ENCODE measurements at regions not wholly inside any gene's neighbourhood (a gene's known extent, or its start where the extent isn't known, plus 50 kb on each side); places are given as distances from the start of the nearest gene placed in this dataset.

DNA sequence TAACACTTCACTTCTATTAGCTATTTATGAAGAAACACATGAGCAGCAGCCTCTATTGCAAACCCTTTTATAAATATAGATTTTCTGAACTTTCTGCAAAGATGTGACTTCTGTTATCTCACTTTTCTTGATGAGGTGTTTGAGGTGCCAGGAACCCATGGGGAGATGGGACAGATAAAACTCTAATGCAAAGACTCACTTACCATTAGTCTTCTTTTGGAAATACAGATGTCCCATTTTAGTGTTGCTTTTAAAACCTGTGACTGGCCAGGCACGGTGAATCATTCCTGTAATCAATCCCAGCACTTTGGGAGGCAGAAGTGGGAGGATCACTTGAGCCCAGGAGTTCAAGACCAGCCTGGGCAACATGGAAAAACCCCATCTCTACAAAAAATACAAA is 171.3 kb upstream of the GAS1 start:
- no peak for TF ChIP-seq POLR2AphosphoS5 (IDR thresholded peaks at IDR 0.05)
- TF ChIP-seq CTCF (IDR thresholded peaks at IDR 0.05) = no peak

Measured in stomach (tissue), 4 donors.